ENCODE measurements at regions not wholly inside any gene's neighbourhood (a gene's known extent, or its start where the extent isn't known, plus 50 kb on each side); places are given as distances from the start of the nearest gene placed in this dataset.

- in situ Hi-C loops (cut with MboI) = no loop called here
- H4K20me1 ChIP-seq (ENCODE audit: insufficient read depth) = no peaks in the 10 kb centered on the region
- no peaks in the 10 kb centered on the region for H3K9me2 ChIP-seq (ENCODE audit: insufficient read depth)
- H3F3A ChIP-seq (ENCODE audit: insufficient read depth) = peaks cover 21% of the 10 kb centered on the region; the same call in 1 of the 2 replicates
- H3K4me3 ChIP-seq = peak overlapping the region; percentile 31; the same call in 1 of the 2 replicates
- no peaks in the 10 kb centered on the region for H3K9me3 ChIP-seq (ENCODE audit: low read depth)
- H3K4me2 ChIP-seq (ENCODE audit: unreplicated experiment) = peak overlapping the region; percentile 46
- no peak overlapping the region for H3K9ac ChIP-seq
- peak; percentile 73 for DNase-seq
- H3K27me3 ChIP-seq (replicated peaks; ENCODE audit: insufficient read depth) = no peaks in the 10 kb centered on the region
- H3K27ac ChIP-seq = no peak overlapping the region
- H3K79me2 ChIP-seq (ENCODE audit: insufficient read depth) = no peaks in the 10 kb centered on the region
- H3K4me1 ChIP-seq (ENCODE audit: insufficient read depth) = peaks cover 18% of the 10 kb centered on the region
- no peak overlapping the region for H2AFZ ChIP-seq
- no peak for TF ChIP-seq EZH2 (IDR thresholded peaks at IDR 0.05; ENCODE audit: insufficient read depth, poor library complexity, severe bottlenecking)
- TF ChIP-seq EZH2phosphoT487 (IDR thresholded peaks at IDR 0.05; ENCODE audit: insufficient read depth, low read depth) = no peak
- 24 to 32% methylated on average over 2 of the region's 2 CpGs for WGBS, 2 experiments (ENCODE audit: low coverage in 1 of 2, low lambda C conversion rate in 2 of 2, missing lambda C conversion rate in 2 of 2)
- no peaks in the 10 kb centered on the region for H3K36me3 ChIP-seq (ENCODE audit: low read depth)
These were observed 177.7 kb upstream of the ADO start for GRCh38 chr10:62626817-62627216.

- H3F3A ChIP-seq (ENCODE audit: insufficient read depth) = peaks cover 21% of the 10 kb centered on the region; the same call in 1 of the 2 replicates
- peaks cover 18% of the 10 kb centered on the region for H3K4me1 ChIP-seq (ENCODE audit: insufficient read depth)
- H3K4me2 ChIP-seq (ENCODE audit: unreplicated experiment) = no peak overlapping the region
- no peak overlapping the region for H3K27ac ChIP-seq
- no peaks in the 10 kb centered on the region for H3K9me2 ChIP-seq (ENCODE audit: insufficient read depth)
- H3K9ac ChIP-seq = no peak overlapping the region
- no peaks in the 10 kb centered on the region for H3K79me2 ChIP-seq (ENCODE audit: insufficient read depth)
- H3K4me3 ChIP-seq = no peak overlapping the region
- no peaks in the 10 kb centered on the region for H4K20me1 ChIP-seq (ENCODE audit: insufficient read depth)
- no peaks in the 10 kb centered on the region for H3K36me3 ChIP-seq (ENCODE audit: low read depth)
- in situ Hi-C loops (cut with MboI) = no loop called here
- TF ChIP-seq EZH2 (IDR thresholded peaks at IDR 0.05; ENCODE audit: insufficient read depth, poor library complexity, severe bottlenecking) (no peak), EZH2phosphoT487 (IDR thresholded peaks at IDR 0.05; ENCODE audit: insufficient read depth, low read depth) (no peak)
- no peaks in the 10 kb centered on the region for H3K9me3 ChIP-seq (ENCODE audit: low read depth)
- no peaks in the 10 kb centered on the region for H3K27me3 ChIP-seq (replicated peaks; ENCODE audit: insufficient read depth)
- 38 to 54% methylated on average over 4 of the region's 4 CpGs for WGBS, 2 experiments (ENCODE audit: low coverage in 1 of 2, low lambda C conversion rate in 2 of 2, missing lambda C conversion rate in 2 of 2)
- no peak overlapping the region for H2AFZ ChIP-seq
- DNase-seq = peak; percentile 38
These were observed 176.5 kb upstream of the ADO start for GRCh38 chr10:62627983-62628382.

GRCh38 chr10:62631241-62631640 lies 173.3 kb upstream of the ADO start:
- H3K27me3 ChIP-seq (replicated peaks; ENCODE audit: insufficient read depth) = no peaks in the 10 kb centered on the region
- no peak overlapping the region for H3K27ac ChIP-seq
- WGBS, 2 experiments (ENCODE audit: low coverage in 1 of 2, low lambda C conversion rate in 2 of 2, missing lambda C conversion rate in 2 of 2) = 50 to 67% methylated on average over 1 of the region's 1 CpG
- no peak overlapping the region for H3K4me3 ChIP-seq
- peaks cover 19% of the 10 kb centered on the region; the same call in 1 of the 2 replicates for H3F3A ChIP-seq (ENCODE audit: insufficient read depth)
- TF ChIP-seq EZH2phosphoT487 (IDR thresholded peaks at IDR 0.05; ENCODE audit: insufficient read depth, low read depth) = no peak
- no peak for TF ChIP-seq EZH2 (IDR thresholded peaks at IDR 0.05; ENCODE audit: insufficient read depth, poor library complexity, severe bottlenecking)
- no peaks in the 10 kb centered on the region for H3K9me3 ChIP-seq (ENCODE audit: low read depth)
- H2AFZ ChIP-seq = no peak overlapping the region
- no peaks in the 10 kb centered on the region for H4K20me1 ChIP-seq (ENCODE audit: insufficient read depth)
- H3K36me3 ChIP-seq (ENCODE audit: low read depth) = no peaks in the 10 kb centered on the region
- H3K4me2 ChIP-seq (ENCODE audit: unreplicated experiment) = no peak overlapping the region
- H3K4me1 ChIP-seq (ENCODE audit: insufficient read depth) = peaks cover 12% of the 10 kb centered on the region
- in situ Hi-C loops (cut with MboI) = no loop called here
- no peak overlapping the region for H3K9ac ChIP-seq
- H3K9me2 ChIP-seq (ENCODE audit: insufficient read depth) = no peaks in the 10 kb centered on the region
- H3K79me2 ChIP-seq (ENCODE audit: insufficient read depth) = no peaks in the 10 kb centered on the region
- no peak for DNase-seq

GRCh38 chr10:62632071-62632809 lies 172.3 kb upstream of the ADO start:
- no peak overlapping the region for H2AFZ ChIP-seq
- in situ Hi-C loops (cut with MboI) = no loop called here

More at GRCh38 chr10:62632071-62632809, 172.3 kb upstream of the ADO start:
- Histone ChIP-seq H3K4me3 (no peak overlapping the region), H3K9me2 (ENCODE audit: insufficient read depth) (no peaks in the 10 kb centered on the region), H3K79me2 (ENCODE audit: insufficient read depth) (no peaks in the 10 kb centered on the region), H3K36me3 (ENCODE audit: low read depth) (no peaks in the 10 kb centered on the region), H3K27ac (no peak overlapping the region), H3F3A (ENCODE audit: insufficient read depth) (peaks cover 16% of the 10 kb centered on the region; the same call in 1 of the 2 replicates), H3K27me3 (replicated peaks; ENCODE audit: insufficient read depth) (no peaks in the 10 kb centered on the region), H3K9ac (no peak overlapping the region), H3K4me1 (ENCODE audit: insufficient read depth) (peaks cover 5% of the 10 kb centered on the region), H3K4me2 (ENCODE audit: unreplicated experiment) (no peak overlapping the region), H3K9me3 (ENCODE audit: low read depth) (no peaks in the 10 kb centered on the region), H4K20me1 (ENCODE audit: insufficient read depth) (no peaks in the 10 kb centered on the region)
- WGBS, 2 experiments (ENCODE audit: low coverage in 1 of 2, low lambda C conversion rate in 2 of 2, missing lambda C conversion rate in 2 of 2) = 84 to 85% methylated on average over 12 of the region's 12 CpGs
- TF ChIP-seq EZH2phosphoT487 (IDR thresholded peaks at IDR 0.05; ENCODE audit: insufficient read depth, low read depth) (no peak), EZH2 (IDR thresholded peaks at IDR 0.05; ENCODE audit: insufficient read depth, poor library complexity, severe bottlenecking) (no peak)
- no peak for DNase-seq

All from GM23248 (cell line).